ENCODE measurements at regions not wholly inside any gene's neighbourhood (a gene's known extent, or its start where the extent isn't known, plus 50 kb on each side); places are given as distances from the start of the nearest gene placed in this dataset.

GRCh38 chr9:1531424-1531823 lies 481.3 kb downstream of the DMRT2 start:
- no peak overlapping the region for H3K4me3 ChIP-seq (ENCODE audit: control insufficient read depth in 2 of 3, extremely low read depth in 1 of 3, insufficient read depth in 2 of 3, low read depth in 1 of 3, low read length in 3 of 3)
- dilution Hi-C loops (cut with MboI; ENCODE audit: extremely low pct_ligation_motif_present, low sequenced_read_pairs), result no loop called here

DNA sequence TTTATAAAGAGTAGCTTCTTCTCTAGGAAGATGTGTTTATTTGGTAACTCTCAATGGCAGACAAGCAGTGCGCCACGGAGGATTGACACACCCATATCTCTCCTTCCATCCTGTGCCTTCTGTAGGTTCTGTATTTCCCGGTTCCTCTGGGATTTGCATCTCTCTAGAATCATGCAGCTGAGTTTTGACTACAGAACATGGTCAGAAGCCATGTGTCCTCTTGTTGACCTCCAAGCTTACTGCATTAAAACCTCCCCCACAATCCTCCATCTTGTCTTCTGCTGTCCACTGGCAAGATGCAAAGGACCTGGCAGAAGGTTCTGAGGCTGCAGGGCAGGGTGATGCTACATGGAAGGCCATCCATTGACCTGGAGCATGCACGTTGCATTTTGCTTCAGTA lies 482.0 kb downstream of the DMRT2 start:
- Histone ChIP-seq H3K4me1 (ENCODE audit: control insufficient read depth, extremely low read depth, insufficient read depth, low read length) (no peaks in the 10 kb centered on the region), H2AFZ (ENCODE audit: control insufficient read depth, low read length) (no peak overlapping the region), H3K4me3 (ENCODE audit: control insufficient read depth in 2 of 3, extremely low read depth in 1 of 3, insufficient read depth in 2 of 3, low read depth in 1 of 3, low read length in 3 of 3) (no peak overlapping the region), H3K9me3 (ENCODE audit: control insufficient read depth, low read depth, low read length) (no peaks in the 10 kb centered on the region), H3K27ac (ENCODE audit: control insufficient read depth, insufficient read depth, low read length) (no peak overlapping the region), H3K79me2 (ENCODE audit: control insufficient read depth, insufficient read depth, low read length) (no peaks in the 10 kb centered on the region), H3K9ac (ENCODE audit: control insufficient read depth, extremely low read depth, insufficient read depth, low read length) (no peak overlapping the region), H3K9me1 (ENCODE audit: control insufficient read depth, extremely low read depth, insufficient read depth, low read length) (no peaks in the 10 kb centered on the region), H3K4me2 (ENCODE audit: control insufficient read depth, extremely low read depth, insufficient read depth, low read depth, low read length) (no peak overlapping the region), H3K27me3 (ENCODE audit: control insufficient read depth, extremely low read depth, insufficient read depth, low read length) (no peaks in the 10 kb centered on the region), H4K20me1 (ENCODE audit: control insufficient read depth, extremely low read depth, insufficient read depth, low read length) (no peaks in the 10 kb centered on the region), H3K36me3 (ENCODE audit: control insufficient read depth in 2 of 2, extremely low read depth in 1 of 2, insufficient read depth in 2 of 2, low read length in 2 of 2) (no peaks in the 10 kb centered on the region)
- dilution Hi-C loops (cut with MboI; ENCODE audit: extremely low pct_ligation_motif_present, low sequenced_read_pairs), result no loop called here
- DNase-seq (ENCODE audit: low read depth, low spot score) (no peak), FAIRE-seq (no peak)
- no peak for TF ChIP-seq CTCF (optimal IDR thresholded peaks at IDR 0.05 in 1 of 3, IDR thresholded peaks at IDR 0.05 in 1 of 3, conservative IDR thresholded peaks at IDR 0.05 in 1 of 3; ENCODE audit: extremely low read depth in 1 of 3, insufficient read depth in 2 of 3, low read length in 3 of 3)
- no peak for TF ChIP-seq EZH2 (IDR thresholded peaks at IDR 0.05; ENCODE audit: low read length)

More at GRCh38 chr9:1531424-1531823, 481.3 kb downstream of the DMRT2 start:
- Histone ChIP-seq H3K9me1 (ENCODE audit: control insufficient read depth, extremely low read depth, insufficient read depth, low read length) (no peaks in the 10 kb centered on the region), H3K9ac (ENCODE audit: control insufficient read depth, extremely low read depth, insufficient read depth, low read length) (no peak overlapping the region), H2AFZ (ENCODE audit: control insufficient read depth, low read length) (no peak overlapping the region), H4K20me1 (ENCODE audit: control insufficient read depth, extremely low read depth, insufficient read depth, low read length) (no peaks in the 10 kb centered on the region), H3K4me1 (ENCODE audit: control insufficient read depth, extremely low read depth, insufficient read depth, low read length) (no peaks in the 10 kb centered on the region), H3K27ac (ENCODE audit: control insufficient read depth, insufficient read depth, low read length) (no peak overlapping the region), H3K27me3 (ENCODE audit: control insufficient read depth, extremely low read depth, insufficient read depth, low read length) (no peaks in the 10 kb centered on the region), H3K4me2 (ENCODE audit: control insufficient read depth, extremely low read depth, insufficient read depth, low read depth, low read length) (no peak overlapping the region), H3K9me3 (ENCODE audit: control insufficient read depth, low read depth, low read length) (no peaks in the 10 kb centered on the region), H3K79me2 (ENCODE audit: control insufficient read depth, insufficient read depth, low read length) (no peaks in the 10 kb centered on the region), H3K36me3 (ENCODE audit: control insufficient read depth in 2 of 2, extremely low read depth in 1 of 2, insufficient read depth in 2 of 2, low read length in 2 of 2) (no peaks in the 10 kb centered on the region)
- DNase-seq (ENCODE audit: low read depth, low spot score), result no peak
- TF ChIP-seq CTCF (optimal IDR thresholded peaks at IDR 0.05 in 1 of 3, IDR thresholded peaks at IDR 0.05 in 1 of 3, conservative IDR thresholded peaks at IDR 0.05 in 1 of 3; ENCODE audit: extremely low read depth in 1 of 3, insufficient read depth in 2 of 3, low read length in 3 of 3) (no peak), EZH2 (IDR thresholded peaks at IDR 0.05; ENCODE audit: low read length) (no peak)
- no peak for FAIRE-seq
